ENCODE measurements at regions not wholly inside any gene's neighbourhood (a gene's known extent, or its start where the extent isn't known, plus 50 kb on each side); places are given as distances from the start of the nearest gene placed in this dataset.

GRCh38 chr9:31124389-31124788, 1260.1 kb upstream of the ACO1 start:
- TF ChIP-seq, protein P1, sequence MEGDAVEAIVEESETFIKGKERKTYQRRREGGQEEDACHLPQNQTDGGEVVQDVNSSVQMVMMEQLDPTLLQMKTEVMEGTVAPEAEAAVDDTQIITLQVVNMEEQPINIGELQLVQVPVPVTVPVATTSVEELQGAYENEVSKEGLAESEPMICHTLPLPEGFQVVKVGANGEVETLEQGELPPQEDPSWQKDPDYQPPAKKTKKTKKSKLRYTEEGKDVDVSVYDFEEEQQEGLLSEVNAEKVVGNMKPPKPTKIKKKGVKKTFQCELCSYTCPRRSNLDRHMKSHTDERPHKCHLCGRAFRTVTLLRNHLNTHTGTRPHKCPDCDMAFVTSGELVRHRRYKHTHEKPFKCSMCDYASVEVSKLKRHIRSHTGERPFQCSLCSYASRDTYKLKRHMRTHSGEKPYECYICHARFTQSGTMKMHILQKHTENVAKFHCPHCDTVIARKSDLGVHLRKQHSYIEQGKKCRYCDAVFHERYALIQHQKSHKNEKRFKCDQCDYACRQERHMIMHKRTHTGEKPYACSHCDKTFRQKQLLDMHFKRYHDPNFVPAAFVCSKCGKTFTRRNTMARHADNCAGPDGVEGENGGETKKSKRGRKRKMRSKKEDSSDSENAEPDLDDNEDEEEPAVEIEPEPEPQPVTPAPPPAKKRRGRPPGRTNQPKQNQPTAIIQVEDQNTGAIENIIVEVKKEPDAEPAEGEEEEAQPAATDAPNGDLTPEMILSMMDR (IDR thresholded peaks at IDR 0.05; ENCODE audit: low read depth, low read length) = no peak
- H3K4me3 ChIP-seq (ENCODE audit: low read depth, low read length) = no peak overlapping the region

DNA sequence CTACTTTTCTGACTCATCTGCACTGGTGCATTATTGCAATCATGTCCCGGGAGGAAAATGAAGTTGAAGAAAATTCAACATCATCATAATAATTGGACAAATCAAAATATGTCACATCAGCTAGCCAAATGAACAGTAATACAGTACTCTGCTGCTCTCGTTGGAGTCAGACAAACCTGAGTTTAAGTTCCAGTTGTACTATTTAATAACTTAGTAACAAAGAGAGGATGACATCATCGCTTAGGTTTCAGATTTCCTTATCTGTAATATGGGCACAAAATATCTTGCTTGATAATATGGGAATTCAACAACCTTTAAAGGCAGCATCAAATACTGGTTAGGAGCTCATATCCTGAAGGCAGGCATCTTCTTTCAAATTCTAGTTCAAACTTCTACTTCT, 1248.9 kb upstream of the ACO1 start:
- TF ChIP-seq, protein P1 (IDR thresholded peaks at IDR 0.05; ENCODE audit: low read depth, low read length) = no peak

GRCh38 chr9:31136524-31136923, 1247.9 kb upstream of the ACO1 start:
- TF ChIP-seq, protein P1 (IDR thresholded peaks at IDR 0.05; ENCODE audit: low read depth, low read length) = no peak
- no peak overlapping the region for H3K4me3 ChIP-seq (ENCODE audit: low read depth, low read length)

More for the DNA sequence above, 1248.9 kb upstream of the ACO1 start:
- no peak overlapping the region for H3K4me3 ChIP-seq (ENCODE audit: low read depth, low read length)

DNA sequence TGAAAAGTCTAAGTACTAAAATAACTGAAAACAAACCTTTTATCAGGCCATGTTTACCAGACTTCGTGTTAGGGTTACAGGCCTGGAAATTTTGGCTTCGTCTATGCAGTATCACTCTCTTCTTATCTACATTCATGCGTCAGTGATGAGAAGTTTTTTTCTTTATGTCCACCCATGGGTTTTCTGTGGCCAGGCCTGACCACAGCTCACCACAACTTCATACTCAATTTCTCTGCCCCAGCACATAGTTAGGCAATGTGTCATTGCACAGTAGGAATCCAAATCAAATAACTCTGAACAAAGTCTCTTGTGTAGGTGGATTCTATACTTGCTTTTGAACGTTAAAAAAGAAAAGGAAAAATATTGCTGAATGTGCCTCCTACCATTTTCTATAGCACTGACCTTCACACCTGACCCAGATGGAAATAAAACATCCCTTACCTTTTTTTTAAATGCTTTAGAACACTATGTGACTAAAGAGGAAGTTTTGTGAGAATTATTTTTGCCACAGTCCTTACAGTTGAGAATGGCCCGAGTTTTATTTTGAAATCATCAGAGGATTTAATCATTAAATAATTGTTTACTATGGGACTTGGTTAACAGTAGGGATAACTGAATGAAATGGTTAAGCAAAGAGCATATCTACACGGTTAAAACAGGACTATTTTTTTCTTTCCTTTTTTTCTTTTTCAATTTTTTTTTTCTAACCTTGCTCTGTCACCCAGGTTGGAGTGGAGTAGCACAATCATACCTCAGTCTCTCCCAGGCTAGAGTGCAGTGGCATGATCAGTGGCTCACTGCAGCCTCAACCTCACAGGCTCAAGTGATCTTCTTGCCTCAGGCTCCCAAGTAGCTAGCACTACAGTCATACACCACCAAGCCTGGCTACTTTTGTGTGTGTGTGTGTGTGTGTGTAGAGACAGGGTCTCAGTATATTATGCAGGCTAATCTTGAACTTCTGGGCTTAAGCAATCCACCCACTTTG, 1247.0 kb upstream of the ACO1 start:
- H3K4me3 ChIP-seq (ENCODE audit: low read depth, low read length) = no peak overlapping the region
- TF ChIP-seq, protein P1 (IDR thresholded peaks at IDR 0.05; ENCODE audit: low read depth, low read length) = no peak

GRCh38 chr9:31140316-31140715, 1244.1 kb upstream of the ACO1 start:
- TF ChIP-seq, protein P1 (IDR thresholded peaks at IDR 0.05; ENCODE audit: low read depth, low read length) = no peak
- H3K4me3 ChIP-seq (ENCODE audit: low read depth, low read length) = no peak overlapping the region

DNA sequence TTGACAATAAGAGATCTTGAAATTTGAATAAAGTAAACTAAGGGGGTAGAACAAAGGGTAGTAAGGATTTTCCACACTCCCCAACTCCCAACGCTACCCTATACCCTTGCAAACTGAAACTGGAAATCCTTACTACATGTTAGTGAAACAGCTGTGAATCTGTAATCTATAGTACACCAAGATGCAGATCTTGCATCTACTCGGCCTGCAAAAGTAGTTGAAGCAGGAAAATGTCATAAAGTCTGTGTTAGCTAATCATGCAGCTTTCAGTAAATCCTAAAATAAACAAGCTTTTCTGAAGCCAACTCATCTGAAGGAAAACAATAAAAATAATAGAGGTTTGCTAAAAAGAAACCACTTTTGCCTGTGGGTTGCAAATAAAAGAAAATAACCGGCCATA, 1242.0 kb upstream of the ACO1 start:
- TF ChIP-seq, protein P1 (IDR thresholded peaks at IDR 0.05; ENCODE audit: low read depth, low read length) = no peak
- H3K4me3 ChIP-seq (ENCODE audit: low read depth, low read length) = no peak overlapping the region

DNA sequence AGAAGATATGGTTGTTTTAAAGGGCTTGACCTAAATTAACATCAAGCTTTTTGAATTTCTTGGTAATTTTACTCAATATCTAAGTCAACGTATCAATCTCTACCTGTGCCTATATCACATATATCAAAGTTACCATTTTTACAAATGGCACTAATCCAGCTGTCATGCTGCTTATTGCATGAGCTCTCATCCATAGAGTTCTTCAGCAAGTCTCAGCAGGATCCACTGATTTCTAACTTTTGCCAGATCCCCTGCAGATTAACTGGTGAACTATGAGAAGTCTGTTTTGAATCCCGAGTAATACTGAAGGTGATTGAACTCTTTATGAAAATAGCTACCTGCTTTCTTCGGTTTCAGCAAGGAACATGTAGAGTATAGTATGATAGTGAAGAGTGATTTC, 1239.8 kb upstream of the ACO1 start:
- TF ChIP-seq, protein P1 (IDR thresholded peaks at IDR 0.05; ENCODE audit: low read depth, low read length) = no peak

More for the DNA sequence above, 1239.8 kb upstream of the ACO1 start:
- no peak overlapping the region for H3K4me3 ChIP-seq (ENCODE audit: low read depth, low read length)

Data from WI38 (cell line).